Astrocyte of the cerebellum (primary cell): ENCODE measurements at regions not wholly inside any gene's neighbourhood (a gene's known extent, or its start where the extent isn't known, plus 50 kb on each side); places are given as distances from the start of the nearest gene placed in this dataset.
A peak's percentile ranks its signal among the peaks of the same experiment; 100 is the strongest.

Experiments used
- DNase-seq: peaks from one replicate; pipeline ENCODE4 v3.0.0-alpha.2; 2011; ENCODE audit warnings: low read depth
- H3K4me3 ChIP-seq: 2 replicates; pipeline ENCODE4 v1.5.1; 2011; ENCODE audit warnings: mild to moderate bottlenecking, low read depth, low read length, moderate library complexity
- in situ Hi-C: cut with HindIII; loops from 2 replicates; pipeline ENCODE4 v1.10.0; 2017; ENCODE audit warnings: low sequenced_read_pairs
- TF ChIP-seq, protein P1 (sequence below): IDR thresholded peaks from 2 replicates; pipeline ENCODE4 v1.5.1; 2012; ENCODE audit warnings: low read length, low read depth, moderate library complexity, mild to moderate bottlenecking; ENCODE audit errors: missing control alignments

DNA sequence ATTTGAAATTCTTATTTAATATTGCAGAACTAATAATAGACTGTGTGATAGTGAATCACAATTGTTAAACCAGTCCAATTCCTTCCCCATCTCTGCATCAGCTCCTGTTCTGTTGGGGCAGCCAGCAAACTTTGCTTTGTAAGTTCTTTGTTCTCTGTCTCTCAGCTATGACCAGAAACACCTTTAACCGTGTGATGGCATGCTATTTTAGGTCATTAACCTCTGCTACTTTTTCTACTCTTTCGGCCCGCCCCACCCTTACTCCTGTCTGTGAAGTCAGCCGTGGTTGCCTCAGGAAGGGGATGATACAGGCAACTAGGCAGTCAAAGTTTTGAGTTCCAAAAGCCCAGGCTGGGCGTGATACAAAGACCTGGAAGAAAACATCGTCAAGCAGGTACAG lies 51.3 kb upstream of the EGFL6 start:
- no peak overlapping the region for H3K4me3 ChIP-seq
- TF ChIP-seq, protein P1, sequence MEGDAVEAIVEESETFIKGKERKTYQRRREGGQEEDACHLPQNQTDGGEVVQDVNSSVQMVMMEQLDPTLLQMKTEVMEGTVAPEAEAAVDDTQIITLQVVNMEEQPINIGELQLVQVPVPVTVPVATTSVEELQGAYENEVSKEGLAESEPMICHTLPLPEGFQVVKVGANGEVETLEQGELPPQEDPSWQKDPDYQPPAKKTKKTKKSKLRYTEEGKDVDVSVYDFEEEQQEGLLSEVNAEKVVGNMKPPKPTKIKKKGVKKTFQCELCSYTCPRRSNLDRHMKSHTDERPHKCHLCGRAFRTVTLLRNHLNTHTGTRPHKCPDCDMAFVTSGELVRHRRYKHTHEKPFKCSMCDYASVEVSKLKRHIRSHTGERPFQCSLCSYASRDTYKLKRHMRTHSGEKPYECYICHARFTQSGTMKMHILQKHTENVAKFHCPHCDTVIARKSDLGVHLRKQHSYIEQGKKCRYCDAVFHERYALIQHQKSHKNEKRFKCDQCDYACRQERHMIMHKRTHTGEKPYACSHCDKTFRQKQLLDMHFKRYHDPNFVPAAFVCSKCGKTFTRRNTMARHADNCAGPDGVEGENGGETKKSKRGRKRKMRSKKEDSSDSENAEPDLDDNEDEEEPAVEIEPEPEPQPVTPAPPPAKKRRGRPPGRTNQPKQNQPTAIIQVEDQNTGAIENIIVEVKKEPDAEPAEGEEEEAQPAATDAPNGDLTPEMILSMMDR = no peak
- in situ Hi-C loops = no loop called here
- DNase-seq = no peak

DNA sequence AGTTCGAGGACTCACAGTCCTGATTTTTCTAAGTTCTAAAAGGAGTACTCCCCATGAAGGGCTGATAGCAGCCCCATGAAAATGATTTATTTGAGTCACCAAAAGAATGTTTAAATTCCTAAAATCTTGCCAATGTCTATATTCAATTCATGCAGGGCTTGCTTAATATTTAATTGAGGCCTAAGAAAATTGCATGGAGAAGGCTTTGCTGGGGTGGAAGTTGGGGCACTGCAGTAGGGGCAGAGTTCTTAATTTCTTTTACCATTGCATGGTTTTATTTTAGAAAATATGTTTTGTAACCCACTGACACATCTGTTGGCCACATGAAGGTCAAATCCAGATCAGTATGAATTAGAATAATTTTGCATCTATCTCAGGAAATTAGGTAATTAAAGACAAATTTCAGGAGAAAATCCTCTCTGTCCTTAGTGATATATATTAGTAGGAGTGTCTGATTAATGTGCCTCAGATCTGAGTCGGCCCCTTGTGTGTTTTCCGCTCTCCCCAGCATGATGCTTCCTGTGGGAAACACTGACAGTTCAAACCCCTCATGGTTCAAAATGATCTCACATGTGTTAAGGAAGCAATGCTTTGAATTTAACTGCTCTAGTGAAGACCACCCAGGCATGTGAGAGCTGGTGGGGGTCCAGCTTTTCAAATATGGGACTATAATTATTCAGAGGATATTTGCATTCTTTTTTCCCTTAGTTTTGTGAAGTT lies 54.0 kb upstream of the EGFL6 start:
- TF ChIP-seq, protein P1 = no peak
- in situ Hi-C loops = no loop called here
- H3K4me3 ChIP-seq = no peak overlapping the region
- DNase-seq = no peak

DNA sequence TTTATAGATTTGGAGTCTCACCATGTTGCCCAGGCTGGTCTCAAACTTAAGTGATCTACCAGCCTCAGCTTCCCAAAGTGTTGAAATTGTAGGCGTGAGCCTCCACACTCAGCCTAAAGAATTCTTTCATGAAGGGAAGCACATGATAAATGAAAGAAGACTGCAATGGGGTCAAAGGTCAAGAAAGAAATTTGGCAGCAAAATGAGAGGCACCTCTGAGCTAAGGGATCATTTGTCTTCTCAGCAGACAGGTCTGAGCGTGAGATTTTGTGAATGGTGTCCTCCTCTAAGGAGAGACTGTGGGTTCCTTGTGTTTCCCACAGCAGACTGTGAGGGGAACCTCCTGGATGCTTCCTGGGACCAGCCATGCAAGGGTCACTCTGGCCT lies 57.5 kb upstream of the EGFL6 start:
- no peak for DNase-seq
- in situ Hi-C loops = no loop called here
- TF ChIP-seq, protein P1 = no peak
- no peak overlapping the region for H3K4me3 ChIP-seq

DNA sequence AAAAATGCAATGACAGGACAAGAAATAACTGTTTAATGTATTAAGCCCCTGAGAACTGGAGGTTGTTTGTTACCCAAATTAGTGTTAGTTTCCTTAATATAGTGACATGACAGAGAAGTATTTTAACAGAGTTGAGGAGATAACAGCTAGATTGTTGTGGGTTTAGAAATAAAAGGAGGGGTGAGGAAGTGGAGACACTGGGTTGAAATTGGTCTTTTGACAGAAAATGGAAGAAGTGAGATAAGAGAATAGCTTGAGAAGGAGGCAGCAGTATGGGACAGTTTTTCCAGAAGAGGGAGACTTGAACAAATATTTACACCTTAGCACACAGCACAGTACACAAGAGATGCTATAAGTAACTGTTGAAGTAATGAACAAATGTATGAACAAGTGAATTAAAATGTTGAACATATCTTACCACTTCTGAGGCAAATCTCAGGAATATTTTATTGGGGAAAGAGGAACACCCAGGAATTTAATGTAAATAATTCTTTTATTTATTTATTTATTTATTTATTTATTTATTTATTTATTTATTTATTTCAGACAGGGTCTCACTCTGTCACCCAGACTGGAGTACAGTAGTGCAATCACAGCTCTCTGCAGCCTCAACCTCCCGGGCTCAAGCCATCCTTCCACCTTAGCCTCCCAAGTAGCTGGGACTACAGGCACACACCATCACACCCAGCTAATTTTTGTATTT lies 58.0 kb upstream of the EGFL6 start:
- no peak for DNase-seq
- TF ChIP-seq, protein P1 = no peak
- H3K4me3 ChIP-seq = no peak overlapping the region
- in situ Hi-C loops = no loop called here

DNA sequence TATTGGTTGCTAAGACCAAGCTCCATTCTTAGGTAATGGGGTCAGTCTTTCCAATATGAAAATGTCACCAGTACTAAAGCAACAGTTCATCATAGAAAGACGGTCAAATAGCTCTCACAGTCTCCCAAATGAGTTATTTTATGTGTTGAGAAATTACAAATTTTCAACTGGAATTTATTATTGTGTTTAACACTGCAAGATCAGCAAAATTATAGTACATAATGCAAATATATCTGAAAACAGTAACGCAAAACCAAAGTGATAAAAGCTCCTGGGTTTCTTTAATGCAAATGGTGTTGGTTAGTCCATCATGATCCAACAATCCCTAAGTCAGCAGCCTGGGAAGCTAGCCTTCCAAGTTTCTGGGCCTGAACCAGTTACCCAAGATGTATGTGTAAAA lies 61.5 kb upstream of the EGFL6 start:
- in situ Hi-C loops = no loop called here
- no peak for DNase-seq
- TF ChIP-seq, protein P1 = no peak
- no peak overlapping the region for H3K4me3 ChIP-seq

DNA sequence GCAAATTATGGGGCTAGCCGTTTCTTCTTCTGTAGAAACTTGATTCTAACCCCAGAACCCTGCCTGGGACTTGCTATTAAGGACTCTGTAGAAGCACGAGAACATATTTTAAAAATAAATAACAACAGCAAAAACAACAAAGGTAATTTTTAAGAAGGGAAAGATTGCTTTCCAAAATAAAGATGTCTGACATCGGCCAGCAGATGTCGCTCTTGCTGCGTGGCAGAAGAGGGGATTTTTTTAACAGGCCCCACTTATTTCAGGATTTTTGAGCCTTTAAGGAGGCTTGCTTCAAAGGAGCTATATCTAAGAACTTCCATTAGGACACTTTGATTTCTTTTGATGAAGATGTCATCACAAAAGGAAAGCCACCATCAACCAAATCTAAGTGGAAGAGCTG lies 62.8 kb upstream of the EGFL6 start:
- in situ Hi-C loops = no loop called here
- TF ChIP-seq, protein P1 = peak; percentile 71
- no peak overlapping the region for H3K4me3 ChIP-seq
- DNase-seq = peak; percentile 49
